HL-60 (cell line): ENCODE measurements at regions not wholly inside any gene's neighbourhood (a gene's known extent, or its start where the extent isn't known, plus 50 kb on each side); places are given as distances from the start of the nearest gene placed in this dataset.

ENCODE experiments used
- GABPA ChIP-seq: IDR thresholded peaks from 2 replicates; pipeline ENCODE4 v1.6.1; 2012; ENCODE audit warnings: low read depth
- SPI1 ChIP-seq: IDR thresholded peaks from 2 replicates; pipeline ENCODE4 v1.6.1; 2012; ENCODE audit warnings: low read depth, mild to moderate bottlenecking, borderline replicate concordance
- TF ChIP-seq, protein P1 (sequence below): IDR thresholded peaks from one replicate; pipeline ENCODE4 v1.5.1; 2011; ENCODE audit warnings: low read length, control low read depth, inconsistent platforms; ENCODE audit not compliant: insufficient read depth
- TF ChIP-seq, protein P2 (sequence below): IDR thresholded peaks from 2 replicates; pipeline ENCODE4 v1.6.1; 2012; ENCODE audit warnings: low read depth; ENCODE audit not compliant: insufficient replicate concordance

DNA sequence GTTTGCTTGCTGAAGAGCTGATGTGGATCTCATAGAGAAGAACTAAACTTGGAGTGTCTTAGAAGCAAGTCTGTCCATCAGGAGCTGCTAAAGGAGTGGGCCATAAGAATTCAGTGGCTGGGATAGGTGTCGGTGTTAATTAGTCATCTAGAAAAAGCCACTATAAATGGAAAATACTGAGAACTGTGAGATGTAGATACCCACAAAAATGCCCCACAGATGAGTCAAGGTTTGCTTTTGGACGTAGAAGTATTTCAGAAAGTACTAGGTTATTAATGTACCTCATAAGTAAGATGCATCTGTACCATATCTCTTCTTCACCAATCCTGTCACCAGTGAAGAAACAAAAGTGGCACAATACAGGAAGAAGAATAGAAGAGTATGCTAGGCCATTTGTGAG, 530.9 kb upstream of the TGFBR2 start:
- TF ChIP-seq, protein P1, sequence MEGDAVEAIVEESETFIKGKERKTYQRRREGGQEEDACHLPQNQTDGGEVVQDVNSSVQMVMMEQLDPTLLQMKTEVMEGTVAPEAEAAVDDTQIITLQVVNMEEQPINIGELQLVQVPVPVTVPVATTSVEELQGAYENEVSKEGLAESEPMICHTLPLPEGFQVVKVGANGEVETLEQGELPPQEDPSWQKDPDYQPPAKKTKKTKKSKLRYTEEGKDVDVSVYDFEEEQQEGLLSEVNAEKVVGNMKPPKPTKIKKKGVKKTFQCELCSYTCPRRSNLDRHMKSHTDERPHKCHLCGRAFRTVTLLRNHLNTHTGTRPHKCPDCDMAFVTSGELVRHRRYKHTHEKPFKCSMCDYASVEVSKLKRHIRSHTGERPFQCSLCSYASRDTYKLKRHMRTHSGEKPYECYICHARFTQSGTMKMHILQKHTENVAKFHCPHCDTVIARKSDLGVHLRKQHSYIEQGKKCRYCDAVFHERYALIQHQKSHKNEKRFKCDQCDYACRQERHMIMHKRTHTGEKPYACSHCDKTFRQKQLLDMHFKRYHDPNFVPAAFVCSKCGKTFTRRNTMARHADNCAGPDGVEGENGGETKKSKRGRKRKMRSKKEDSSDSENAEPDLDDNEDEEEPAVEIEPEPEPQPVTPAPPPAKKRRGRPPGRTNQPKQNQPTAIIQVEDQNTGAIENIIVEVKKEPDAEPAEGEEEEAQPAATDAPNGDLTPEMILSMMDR = no peak
- TF ChIP-seq GABPA (no peak), SPI1 (no peak)
- TF ChIP-seq, protein P2, sequence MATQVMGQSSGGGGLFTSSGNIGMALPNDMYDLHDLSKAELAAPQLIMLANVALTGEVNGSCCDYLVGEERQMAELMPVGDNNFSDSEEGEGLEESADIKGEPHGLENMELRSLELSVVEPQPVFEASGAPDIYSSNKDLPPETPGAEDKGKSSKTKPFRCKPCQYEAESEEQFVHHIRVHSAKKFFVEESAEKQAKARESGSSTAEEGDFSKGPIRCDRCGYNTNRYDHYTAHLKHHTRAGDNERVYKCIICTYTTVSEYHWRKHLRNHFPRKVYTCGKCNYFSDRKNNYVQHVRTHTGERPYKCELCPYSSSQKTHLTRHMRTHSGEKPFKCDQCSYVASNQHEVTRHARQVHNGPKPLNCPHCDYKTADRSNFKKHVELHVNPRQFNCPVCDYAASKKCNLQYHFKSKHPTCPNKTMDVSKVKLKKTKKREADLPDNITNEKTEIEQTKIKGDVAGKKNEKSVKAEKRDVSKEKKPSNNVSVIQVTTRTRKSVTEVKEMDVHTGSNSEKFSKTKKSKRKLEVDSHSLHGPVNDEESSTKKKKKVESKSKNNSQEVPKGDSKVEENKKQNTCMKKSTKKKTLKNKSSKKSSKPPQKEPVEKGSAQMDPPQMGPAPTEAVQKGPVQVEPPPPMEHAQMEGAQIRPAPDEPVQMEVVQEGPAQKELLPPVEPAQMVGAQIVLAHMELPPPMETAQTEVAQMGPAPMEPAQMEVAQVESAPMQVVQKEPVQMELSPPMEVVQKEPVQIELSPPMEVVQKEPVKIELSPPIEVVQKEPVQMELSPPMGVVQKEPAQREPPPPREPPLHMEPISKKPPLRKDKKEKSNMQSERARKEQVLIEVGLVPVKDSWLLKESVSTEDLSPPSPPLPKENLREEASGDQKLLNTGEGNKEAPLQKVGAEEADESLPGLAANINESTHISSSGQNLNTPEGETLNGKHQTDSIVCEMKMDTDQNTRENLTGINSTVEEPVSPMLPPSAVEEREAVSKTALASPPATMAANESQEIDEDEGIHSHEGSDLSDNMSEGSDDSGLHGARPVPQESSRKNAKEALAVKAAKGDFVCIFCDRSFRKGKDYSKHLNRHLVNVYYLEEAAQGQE = no peak
